ENCODE measurements at regions not wholly inside any gene's neighbourhood (a gene's known extent, or its start where the extent isn't known, plus 50 kb on each side); places are given as distances from the start of the nearest gene placed in this dataset.

DNA sequence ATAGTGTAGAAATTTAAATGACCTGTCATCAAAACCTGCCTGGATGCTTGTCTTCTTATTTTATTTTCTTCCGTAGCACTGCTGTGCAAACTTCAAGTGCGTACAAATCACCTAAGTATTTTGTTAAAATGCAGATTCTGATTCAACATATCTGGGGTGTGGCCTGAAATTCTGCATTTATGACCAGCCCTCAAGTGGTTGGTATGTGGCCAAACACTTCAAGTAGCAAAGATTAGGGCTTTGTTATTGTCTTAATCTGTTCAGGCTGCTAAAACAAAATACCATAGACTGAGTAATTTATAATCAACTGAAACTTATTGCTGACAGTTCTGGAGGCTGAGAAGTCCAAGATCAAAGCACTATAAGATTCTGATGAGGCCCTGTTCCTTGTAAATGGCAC lies 97.6 kb upstream of the LRRC3B start:
- no peak for DNase-seq (ENCODE audit: low spot score)

DNA sequence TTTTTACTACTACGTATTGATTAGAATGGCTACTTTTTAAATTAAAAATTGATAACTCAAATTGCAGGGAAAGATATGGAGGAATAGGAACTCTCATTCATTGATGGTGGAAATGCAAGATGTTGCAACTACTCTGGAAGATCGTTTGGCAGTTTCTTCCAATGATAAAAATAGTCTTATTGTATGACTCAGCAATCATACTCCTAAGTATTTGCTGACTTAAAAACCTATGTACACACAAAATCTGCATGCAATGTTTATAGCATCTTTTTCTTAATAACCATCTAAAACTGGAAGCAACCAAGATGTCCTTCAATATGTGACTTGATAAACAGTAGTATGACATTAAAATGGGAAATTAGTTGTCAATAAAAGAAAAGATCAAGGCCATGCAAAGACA lies 87.4 kb upstream of the LRRC3B start:
- DNase-seq (ENCODE audit: low spot score): no peak

DNA sequence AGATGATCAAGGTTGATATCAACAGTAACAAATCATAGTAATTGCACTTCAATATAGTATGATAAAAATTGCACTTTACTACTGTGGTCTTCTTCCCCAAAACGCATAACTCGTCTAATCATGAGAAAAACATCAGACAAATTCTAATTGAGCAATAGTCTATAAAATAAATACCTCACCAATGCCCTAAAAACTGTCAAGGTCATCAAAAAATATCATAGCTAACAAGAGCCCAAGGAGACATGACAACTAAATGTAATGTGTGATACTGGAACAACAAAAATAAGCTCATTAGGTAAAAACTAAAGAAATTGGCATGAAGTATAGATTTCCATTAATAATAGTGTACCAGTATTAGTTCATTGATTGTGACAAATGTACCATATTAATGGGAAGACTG lies 85.6 kb upstream of the LRRC3B start:
- DNase-seq (ENCODE audit: low spot score): no peak

DNA sequence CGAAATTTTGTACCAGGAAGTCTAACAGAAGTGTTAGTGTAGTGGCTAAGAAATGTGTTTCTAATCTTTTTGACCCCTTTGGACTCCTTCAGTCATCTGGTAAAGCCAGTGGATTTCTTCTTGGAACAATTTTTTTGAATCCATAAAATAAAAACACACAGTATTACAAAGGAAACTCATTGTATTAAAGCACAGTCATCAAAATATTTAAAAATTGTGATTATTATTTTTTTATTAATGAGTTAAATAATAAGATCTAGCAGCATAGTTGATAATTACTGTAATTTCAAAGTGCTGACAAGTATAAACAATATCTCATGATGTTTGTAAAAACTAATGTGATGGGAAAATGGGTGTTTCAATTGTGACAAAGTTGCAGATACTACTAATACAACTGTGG lies 72.2 kb upstream of the LRRC3B start:
- no peak for DNase-seq (ENCODE audit: low spot score)

DNA sequence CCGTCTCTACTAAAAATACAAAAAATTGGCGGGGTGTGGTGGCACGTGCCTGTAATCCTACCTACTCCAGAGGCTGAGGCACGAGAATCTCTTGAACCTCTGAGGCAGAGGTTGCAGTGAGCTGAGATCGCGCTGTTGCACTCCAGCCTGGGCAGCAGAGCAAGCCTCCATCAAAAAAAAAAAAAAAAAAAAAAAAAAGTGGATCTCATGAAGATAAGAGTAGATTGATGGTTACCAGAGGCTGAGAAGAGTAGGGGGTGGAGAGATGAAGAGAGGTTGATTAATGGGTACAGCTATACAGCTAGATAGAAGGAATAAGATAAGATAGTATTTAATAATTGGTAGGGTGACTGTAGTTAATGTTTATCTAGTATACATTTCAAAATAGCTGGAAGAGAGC lies 65.9 kb upstream of the LRRC3B start:
- no peak for DNase-seq (ENCODE audit: low spot score)

DNA sequence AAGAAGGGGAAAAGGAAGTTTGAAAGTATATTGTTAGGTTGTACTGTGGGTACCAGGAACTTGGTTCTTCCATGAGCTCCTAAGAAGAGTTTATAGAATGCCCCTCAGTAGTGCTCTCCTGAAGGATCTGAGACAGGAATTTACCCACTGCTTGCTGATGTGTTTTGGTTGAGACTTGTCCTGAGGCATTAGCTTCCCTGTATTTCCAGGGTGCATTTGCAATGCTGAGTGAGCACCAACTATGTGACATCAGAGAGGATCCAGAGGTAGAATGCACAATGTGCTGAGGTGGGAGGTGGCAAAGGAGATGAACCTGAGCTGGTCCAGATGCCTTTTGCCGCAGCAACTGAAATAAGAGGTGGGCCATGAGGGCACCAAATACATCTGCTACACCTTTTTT lies 64.3 kb upstream of the LRRC3B start:
- DNase-seq (ENCODE audit: low spot score): no peak

DNA sequence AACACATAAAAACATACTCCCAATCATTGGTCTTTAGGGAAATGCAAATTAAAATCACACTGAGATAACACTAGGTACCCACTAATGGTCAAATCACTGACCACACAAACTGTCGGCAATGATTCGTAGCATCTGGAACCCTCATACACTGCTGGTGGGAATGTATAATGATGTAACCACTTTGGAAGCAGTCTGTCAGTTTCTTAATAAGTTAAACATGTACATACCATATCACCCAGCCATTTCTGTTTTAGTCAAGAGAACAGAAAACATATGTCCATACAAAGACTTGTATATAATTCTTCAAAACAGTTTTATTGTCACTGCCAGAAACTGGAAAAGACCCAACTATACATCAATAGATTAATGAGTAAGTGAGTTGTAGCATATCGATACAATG lies 63.3 kb upstream of the LRRC3B start:
- no peak for DNase-seq (ENCODE audit: low spot score)

DNA sequence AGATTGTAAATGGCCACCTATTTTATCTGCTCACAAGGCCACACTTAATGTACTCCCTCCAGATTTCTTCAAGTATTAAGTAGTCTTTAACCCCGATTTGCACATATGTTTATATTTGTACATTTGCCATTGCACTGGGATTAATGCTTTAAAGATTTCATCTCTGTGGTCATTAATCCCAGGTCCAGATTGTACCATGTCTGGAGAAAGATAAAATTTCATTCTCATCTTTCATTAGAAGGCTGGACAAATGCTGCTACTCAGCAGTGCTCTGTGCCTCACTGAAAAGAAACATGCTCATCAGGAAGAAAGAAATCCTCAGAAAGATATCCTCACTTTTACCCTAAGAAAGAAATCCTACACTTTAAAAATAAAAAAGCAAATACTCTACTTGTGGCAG lies 62.5 kb upstream of the LRRC3B start:
- DNase-seq (ENCODE audit: low spot score): no peak

DNA sequence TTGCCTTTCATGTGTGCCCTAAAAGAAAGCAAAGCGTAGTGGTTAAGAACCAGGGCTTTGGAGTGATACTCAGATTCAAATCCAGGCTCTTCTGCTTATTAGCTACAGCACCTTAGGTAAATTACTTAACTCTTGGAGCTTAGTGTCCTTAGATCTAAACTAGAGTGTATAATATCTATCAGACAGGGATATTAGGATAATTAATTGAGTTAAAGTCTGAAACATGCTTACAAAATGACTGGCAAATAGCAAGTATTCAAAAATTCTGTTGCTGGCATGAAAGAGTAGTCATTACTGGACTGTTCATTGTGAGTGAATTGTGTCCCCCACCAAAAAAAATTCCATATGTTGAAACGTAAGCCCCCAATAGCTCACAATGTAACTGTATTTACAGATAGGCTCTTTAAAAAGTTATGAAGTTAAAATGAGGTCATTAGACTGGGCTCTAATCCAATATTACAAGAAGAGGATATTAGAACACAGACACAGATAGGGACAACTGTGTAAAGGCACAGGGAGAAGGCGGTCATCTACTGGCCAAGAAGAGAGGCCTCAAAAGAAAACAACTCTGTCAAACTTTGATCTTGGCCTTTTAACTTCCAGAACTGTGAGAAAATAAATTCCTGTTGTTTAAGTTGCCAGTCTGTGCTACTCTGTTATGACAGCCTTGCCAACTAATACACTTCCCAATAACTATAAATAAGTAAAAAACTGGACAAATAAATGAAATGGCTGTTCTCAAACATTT lies 60.4 kb upstream of the LRRC3B start:
- DNase-seq (ENCODE audit: low spot score): no peak
